ENCODE measurements at regions not wholly inside any gene's neighbourhood (a gene's known extent, or its start where the extent isn't known, plus 50 kb on each side); places are given as distances from the start of the nearest gene placed in this dataset.

DNA sequence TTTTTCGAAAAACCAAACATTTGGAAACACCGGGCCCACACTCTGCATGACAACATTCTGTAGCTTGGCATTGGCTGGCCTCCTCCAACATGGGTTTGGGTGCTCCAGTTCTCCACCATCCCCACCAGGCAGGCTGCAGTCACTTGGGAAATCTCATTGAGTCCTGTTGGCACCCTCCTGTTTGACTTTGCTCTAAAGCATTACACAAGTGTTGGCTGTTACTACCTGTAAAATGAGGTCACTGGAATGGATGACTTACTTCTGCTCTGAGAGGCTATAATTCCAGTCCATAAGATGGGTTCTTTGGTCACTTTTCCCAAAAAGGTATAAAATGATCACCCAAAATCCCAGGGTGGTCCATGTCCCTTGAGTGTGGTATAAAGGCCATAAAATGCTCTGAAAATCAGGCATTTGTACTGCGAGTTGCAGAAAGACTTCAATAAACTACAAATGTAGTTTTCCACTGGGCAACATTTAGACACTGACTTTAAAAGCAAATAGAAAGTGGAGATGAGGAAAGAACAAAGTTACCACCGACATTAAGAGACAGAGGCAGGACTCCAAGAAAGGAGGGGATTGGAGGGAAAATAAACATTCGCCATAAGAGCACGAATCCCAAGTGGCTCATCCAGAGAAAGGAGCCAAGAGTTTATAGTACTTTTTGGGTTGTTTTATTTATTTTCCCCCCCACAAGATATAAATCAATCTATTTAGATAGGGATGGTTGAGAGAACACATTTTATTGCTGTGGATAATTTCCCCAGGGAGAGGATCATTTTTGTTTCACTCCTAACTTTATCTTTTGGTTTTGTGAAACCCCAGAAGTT is 295.1 kb downstream of the TLE1 start:
- TF ChIP-seq, protein P1, sequence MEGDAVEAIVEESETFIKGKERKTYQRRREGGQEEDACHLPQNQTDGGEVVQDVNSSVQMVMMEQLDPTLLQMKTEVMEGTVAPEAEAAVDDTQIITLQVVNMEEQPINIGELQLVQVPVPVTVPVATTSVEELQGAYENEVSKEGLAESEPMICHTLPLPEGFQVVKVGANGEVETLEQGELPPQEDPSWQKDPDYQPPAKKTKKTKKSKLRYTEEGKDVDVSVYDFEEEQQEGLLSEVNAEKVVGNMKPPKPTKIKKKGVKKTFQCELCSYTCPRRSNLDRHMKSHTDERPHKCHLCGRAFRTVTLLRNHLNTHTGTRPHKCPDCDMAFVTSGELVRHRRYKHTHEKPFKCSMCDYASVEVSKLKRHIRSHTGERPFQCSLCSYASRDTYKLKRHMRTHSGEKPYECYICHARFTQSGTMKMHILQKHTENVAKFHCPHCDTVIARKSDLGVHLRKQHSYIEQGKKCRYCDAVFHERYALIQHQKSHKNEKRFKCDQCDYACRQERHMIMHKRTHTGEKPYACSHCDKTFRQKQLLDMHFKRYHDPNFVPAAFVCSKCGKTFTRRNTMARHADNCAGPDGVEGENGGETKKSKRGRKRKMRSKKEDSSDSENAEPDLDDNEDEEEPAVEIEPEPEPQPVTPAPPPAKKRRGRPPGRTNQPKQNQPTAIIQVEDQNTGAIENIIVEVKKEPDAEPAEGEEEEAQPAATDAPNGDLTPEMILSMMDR (IDR thresholded peaks at IDR 0.05; ENCODE audit: low read depth, low read length) = no peak
- no peak for TF ChIP-seq POLR2A (IDR thresholded peaks at IDR 0.05; ENCODE audit: extremely low read depth, insufficient read length)
- TF ChIP-seq, protein P2, sequence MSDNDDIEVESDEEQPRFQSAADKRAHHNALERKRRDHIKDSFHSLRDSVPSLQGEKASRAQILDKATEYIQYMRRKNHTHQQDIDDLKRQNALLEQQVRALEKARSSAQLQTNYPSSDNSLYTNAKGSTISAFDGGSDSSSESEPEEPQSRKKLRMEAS (IDR thresholded peaks at IDR 0.05; ENCODE audit: low read depth, low read length) = no peak
- no peak for TF ChIP-seq MYC (IDR thresholded peaks at IDR 0.05; ENCODE audit: low read depth, low read length)
